ENCODE measurements at regions not wholly inside any gene's neighbourhood (a gene's known extent, or its start where the extent isn't known, plus 50 kb on each side); places are given as distances from the start of the nearest gene placed in this dataset.

DNA sequence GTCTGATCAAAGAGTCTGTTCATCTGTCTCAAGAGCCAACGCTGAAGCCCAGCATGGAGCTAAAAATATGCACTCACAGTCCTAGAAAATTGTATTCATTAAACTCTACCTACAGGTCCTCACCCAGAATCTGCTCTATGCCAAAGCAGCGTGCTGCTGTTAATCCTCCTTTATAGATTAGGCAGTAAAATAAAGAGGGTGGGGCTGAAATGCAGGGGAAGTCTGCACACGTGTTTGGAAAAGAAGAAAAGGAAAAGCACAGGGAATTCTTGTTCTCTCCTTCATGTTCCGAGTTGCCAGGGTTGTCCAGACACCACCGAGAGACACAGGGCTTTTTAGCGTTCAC is 121.4 kb upstream of the TMEM161B start:
- H3K27me3 Mint-ChIP-seq: peaks cover 2% of the 10 kb centered on the region
- intact Hi-C loops (cut with micrococcal nuclease): no loop called here
- no peaks in the 10 kb centered on the region for H3K9me3 Mint-ChIP-seq
- no peak overlapping the region for H3K4me3 Mint-ChIP-seq
- DNase-seq: no peak
- no peak overlapping the region for H3K27ac Mint-ChIP-seq
- H3K4me1 Mint-ChIP-seq: no peaks in the 10 kb centered on the region
- no peaks in the 10 kb centered on the region for H3K36me3 Mint-ChIP-seq (ENCODE audit: low read depth)

DNA sequence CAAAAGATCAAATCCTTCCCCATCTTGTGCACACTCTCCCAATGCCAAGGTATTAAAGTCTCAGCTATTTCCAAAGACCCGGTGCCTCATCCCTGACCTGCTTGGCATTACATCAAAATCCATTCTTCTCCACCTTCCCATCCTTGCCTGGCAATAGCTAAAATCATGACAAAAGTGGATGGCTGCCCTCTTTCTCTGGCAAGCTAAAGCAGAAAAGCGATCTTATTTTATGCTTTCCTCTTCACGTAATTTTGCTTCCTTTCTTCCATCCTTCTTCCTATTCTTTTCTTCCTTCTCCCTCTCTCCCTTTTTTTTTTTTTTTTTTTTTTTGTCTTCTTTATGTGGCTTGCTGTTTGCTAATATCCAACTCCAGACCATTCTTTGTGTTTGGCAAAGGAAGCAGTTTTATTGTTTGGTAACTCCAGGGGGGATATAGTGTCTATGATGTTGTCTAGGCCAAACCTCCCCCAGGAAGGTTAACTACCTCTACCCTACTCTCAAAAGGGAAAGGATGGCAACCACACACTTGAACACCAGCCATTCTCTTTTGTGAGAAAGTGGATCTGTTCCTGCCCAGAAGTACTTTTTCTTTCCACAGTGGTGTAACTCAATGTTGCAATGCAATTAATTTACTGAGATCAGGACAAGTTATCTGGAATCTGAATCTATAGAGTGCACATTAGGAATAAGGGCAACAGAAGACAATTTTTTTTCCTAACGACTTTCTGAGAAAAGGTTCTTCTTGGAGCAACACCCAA is 120.9 kb upstream of the TMEM161B start:
- DNase-seq: no peak
- intact Hi-C loops (cut with micrococcal nuclease): no loop called here
- no peaks in the 10 kb centered on the region for H3K4me1 Mint-ChIP-seq
- H3K4me3 Mint-ChIP-seq: no peak overlapping the region
- H3K36me3 Mint-ChIP-seq (ENCODE audit: low read depth): no peaks in the 10 kb centered on the region
- no peak overlapping the region for H3K27ac Mint-ChIP-seq
- no peaks in the 10 kb centered on the region for H3K9me3 Mint-ChIP-seq
- peaks cover 2% of the 10 kb centered on the region for H3K27me3 Mint-ChIP-seq

GRCh38 chr5:88388476-88389337 is 120.1 kb upstream of the TMEM161B start:
- peaks cover 2% of the 10 kb centered on the region for H3K27me3 Mint-ChIP-seq
- no peak for DNase-seq
- no peak overlapping the region for H3K4me3 Mint-ChIP-seq
- H3K9me3 Mint-ChIP-seq: no peaks in the 10 kb centered on the region
- no peaks in the 10 kb centered on the region for H3K4me1 Mint-ChIP-seq
- intact Hi-C loops (cut with micrococcal nuclease): no loop called here
- no peaks in the 10 kb centered on the region for H3K36me3 Mint-ChIP-seq (ENCODE audit: low read depth)
- H3K27ac Mint-ChIP-seq: no peak overlapping the region

- Mint-ChIP-seq H3K4me3 (no peak overlapping the region), H3K36me3 (ENCODE audit: low read depth) (no peaks in the 10 kb centered on the region), H3K4me1 (no peaks in the 10 kb centered on the region), H3K9me3 (no peaks in the 10 kb centered on the region), H3K27me3 (peaks cover 2% of the 10 kb centered on the region), H3K27ac (no peak overlapping the region)
- DNase-seq: no peak
- intact Hi-C loops (cut with micrococcal nuclease): no loop called here
These were observed 116.2 kb upstream of the TMEM161B start for GRCh38 chr5:88384886-88385285.

DNA sequence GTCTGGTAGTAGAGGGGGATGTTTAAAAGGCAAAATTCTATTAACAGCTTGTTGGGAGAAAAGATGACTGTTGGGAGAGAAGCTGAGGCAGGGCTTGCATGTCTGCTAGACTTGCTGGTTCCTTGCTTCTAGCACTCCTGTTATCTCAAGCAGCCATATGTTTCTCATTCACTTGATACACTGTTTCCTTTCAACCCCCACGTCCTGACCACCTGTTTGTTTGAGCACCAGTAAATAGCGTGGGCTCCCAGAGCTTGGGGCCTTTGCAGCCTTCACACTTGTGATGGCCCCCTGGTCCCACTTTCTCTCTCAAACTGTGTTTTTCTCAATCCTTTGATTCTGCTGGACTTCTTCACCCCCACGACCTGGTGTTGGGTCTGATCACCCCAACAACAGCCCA is 111.7 kb upstream of the TMEM161B start:
- no peaks in the 10 kb centered on the region for H3K36me3 Mint-ChIP-seq (ENCODE audit: low read depth)
- peaks cover 5% of the 10 kb centered on the region for H3K9me3 Mint-ChIP-seq
- H3K27me3 Mint-ChIP-seq: no peaks in the 10 kb centered on the region
- no peak overlapping the region for H3K4me3 Mint-ChIP-seq
- H3K27ac Mint-ChIP-seq: no peak overlapping the region
- DNase-seq: no peak
- H3K4me1 Mint-ChIP-seq: no peaks in the 10 kb centered on the region
- intact Hi-C loops (cut with micrococcal nuclease): no loop called here

- intact Hi-C loops (cut with micrococcal nuclease): no loop called here
- H3K36me3 Mint-ChIP-seq (ENCODE audit: low read depth): no peaks in the 10 kb centered on the region
- peaks cover 3% of the 10 kb centered on the region for H3K4me1 Mint-ChIP-seq
- peaks cover 8% of the 10 kb centered on the region for H3K9me3 Mint-ChIP-seq
- no peak overlapping the region for H3K27ac Mint-ChIP-seq
- no peak for DNase-seq
- H3K27me3 Mint-ChIP-seq: no peaks in the 10 kb centered on the region
- no peak overlapping the region for H3K4me3 Mint-ChIP-seq
These were observed 109.3 kb upstream of the TMEM161B start for GRCh38 chr5:88377705-88378656.

GRCh38 chr5:88377240-88377639 is 108.6 kb upstream of the TMEM161B start:
- Mint-ChIP-seq H3K36me3 (ENCODE audit: low read depth) (no peaks in the 10 kb centered on the region), H3K4me3 (no peak overlapping the region), H3K27ac (no peak overlapping the region), H3K4me1 (peaks cover 3% of the 10 kb centered on the region), H3K27me3 (no peaks in the 10 kb centered on the region), H3K9me3 (peaks cover 8% of the 10 kb centered on the region)
- DNase-seq: no peak
- intact Hi-C loops (cut with micrococcal nuclease): no loop called here

DNA sequence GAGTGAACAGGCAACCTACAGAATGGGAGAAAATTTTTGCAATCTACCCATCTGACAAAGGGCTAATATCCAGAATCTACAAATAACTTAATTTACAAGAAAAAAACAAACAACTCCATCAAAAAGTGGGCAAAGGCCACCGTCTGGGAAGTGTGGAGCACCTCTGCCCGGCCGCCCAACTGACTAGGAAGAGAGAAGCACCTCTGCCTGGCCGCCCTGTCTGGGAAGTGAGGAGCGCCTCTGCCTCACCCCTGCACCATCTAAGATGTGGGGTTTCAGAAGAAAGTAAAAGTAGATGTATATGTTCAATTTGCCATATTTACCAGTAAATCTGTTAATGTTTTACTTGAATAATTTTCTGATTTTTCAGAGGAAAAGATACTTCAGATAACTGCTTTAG is 108.1 kb upstream of the TMEM161B start:
- H3K4me3 Mint-ChIP-seq: no peak overlapping the region
- intact Hi-C loops (cut with micrococcal nuclease): no loop called here
- no peak for DNase-seq
- no peaks in the 10 kb centered on the region for H3K36me3 Mint-ChIP-seq (ENCODE audit: low read depth)
- H3K4me1 Mint-ChIP-seq: peaks cover 3% of the 10 kb centered on the region
- H3K9me3 Mint-ChIP-seq: peaks cover 8% of the 10 kb centered on the region
- H3K27me3 Mint-ChIP-seq: no peaks in the 10 kb centered on the region
- no peak overlapping the region for H3K27ac Mint-ChIP-seq

DNA sequence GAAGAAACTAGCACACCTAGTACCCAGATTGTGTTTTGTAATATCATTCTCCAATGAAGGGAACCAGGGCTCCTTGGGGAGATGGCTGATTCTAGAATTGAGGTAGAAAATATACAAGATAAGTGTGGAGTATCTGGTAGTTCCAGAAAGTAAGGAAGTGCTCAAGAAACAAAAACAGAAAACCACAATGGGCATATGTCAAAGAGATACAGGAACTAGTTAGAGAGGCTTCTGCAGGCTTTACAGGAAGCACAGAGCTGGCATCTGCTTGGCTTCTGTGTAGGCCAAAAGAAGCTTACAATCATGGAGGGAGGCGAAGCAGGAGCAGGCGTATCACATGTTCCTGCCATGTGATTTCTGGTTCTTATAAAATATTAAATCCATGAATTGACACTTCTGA is 105.7 kb upstream of the TMEM161B start:
- H3K4me3 Mint-ChIP-seq: no peak overlapping the region
- DNase-seq: no peak
- H3K4me1 Mint-ChIP-seq: peaks cover 3% of the 10 kb centered on the region
- no peaks in the 10 kb centered on the region for H3K36me3 Mint-ChIP-seq (ENCODE audit: low read depth)
- peaks cover 2% of the 10 kb centered on the region for H3K27me3 Mint-ChIP-seq
- peaks cover 8% of the 10 kb centered on the region for H3K9me3 Mint-ChIP-seq
- intact Hi-C loops (cut with micrococcal nuclease): no loop called here
- H3K27ac Mint-ChIP-seq: no peak overlapping the region

- H3K4me1 Mint-ChIP-seq: peaks cover 3% of the 10 kb centered on the region
- DNase-seq: no peak
- H3K27me3 Mint-ChIP-seq: peaks cover 2% of the 10 kb centered on the region
- intact Hi-C loops (cut with micrococcal nuclease): no loop called here
- no peaks in the 10 kb centered on the region for H3K36me3 Mint-ChIP-seq (ENCODE audit: low read depth)
- H3K9me3 Mint-ChIP-seq: peaks cover 3% of the 10 kb centered on the region
- no peak overlapping the region for H3K4me3 Mint-ChIP-seq
- H3K27ac Mint-ChIP-seq: no peak overlapping the region
These were observed 102.2 kb upstream of the TMEM161B start for GRCh38 chr5:88370824-88371223.

DNA sequence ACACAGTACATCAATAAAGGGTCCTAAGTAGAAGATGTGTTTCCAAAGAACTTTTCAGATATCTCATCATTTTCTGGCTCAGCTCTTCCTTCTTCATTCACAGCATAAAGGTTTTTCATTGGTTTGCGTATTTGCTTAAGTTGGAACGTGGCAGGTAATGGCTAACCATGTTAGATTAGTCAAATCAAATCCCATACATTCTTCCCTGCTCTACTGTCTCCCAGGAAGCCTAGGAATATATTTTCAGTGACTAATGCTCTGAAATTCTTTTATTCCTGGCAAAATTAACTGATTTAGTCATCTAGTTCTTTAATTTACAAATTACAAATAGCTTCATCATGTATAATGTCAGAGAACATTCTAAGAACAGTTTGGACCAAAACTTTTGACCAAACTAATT is 99.6 kb upstream of the TMEM161B start:
- H3K4me1 Mint-ChIP-seq: no peaks in the 10 kb centered on the region
- intact Hi-C loops (cut with micrococcal nuclease): no loop called here
- peaks cover 2% of the 10 kb centered on the region for H3K27me3 Mint-ChIP-seq
- H3K4me3 Mint-ChIP-seq: no peak overlapping the region
- no peaks in the 10 kb centered on the region for H3K36me3 Mint-ChIP-seq (ENCODE audit: low read depth)
- DNase-seq: no peak
- H3K27ac Mint-ChIP-seq: no peak overlapping the region
- H3K9me3 Mint-ChIP-seq: no peaks in the 10 kb centered on the region

GRCh38 chr5:88364991-88365390 is 96.3 kb upstream of the TMEM161B start:
- no peak for DNase-seq
- no peak overlapping the region for H3K4me3 Mint-ChIP-seq
- H3K9me3 Mint-ChIP-seq: no peaks in the 10 kb centered on the region
- H3K27ac Mint-ChIP-seq: no peak overlapping the region
- H3K4me1 Mint-ChIP-seq: no peaks in the 10 kb centered on the region
- intact Hi-C loops (cut with micrococcal nuclease): no loop called here
- H3K36me3 Mint-ChIP-seq (ENCODE audit: low read depth): no peaks in the 10 kb centered on the region
- no peaks in the 10 kb centered on the region for H3K27me3 Mint-ChIP-seq

DNA sequence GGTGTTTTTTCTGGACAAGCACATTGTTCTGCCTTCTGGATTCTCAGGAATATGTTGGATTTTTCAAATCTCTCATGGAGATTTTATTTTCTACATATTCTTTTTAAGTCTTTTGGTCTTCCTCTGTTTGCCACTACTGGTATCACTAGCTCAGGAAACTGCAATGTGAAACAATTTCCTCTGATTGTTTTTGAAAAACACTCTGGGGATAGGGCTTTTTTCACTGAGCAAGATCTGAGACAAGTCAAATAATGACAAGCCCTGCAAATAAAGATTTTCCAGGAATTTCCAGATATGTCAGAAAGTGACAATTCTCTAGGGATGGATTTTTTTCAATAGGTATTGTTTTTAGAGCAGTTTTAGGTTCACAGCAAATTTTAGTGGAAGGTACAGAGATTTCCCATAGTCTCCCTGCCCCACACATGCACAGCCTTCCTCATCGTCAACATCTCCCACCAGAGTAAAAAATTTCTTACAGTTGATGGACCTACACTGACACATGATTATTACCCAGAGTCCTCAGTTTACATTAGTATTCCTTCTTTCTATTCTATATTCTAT is 86.9 kb upstream of the TMEM161B start:
- Mint-ChIP-seq H3K9me3 (no peaks in the 10 kb centered on the region), H3K4me1 (no peaks in the 10 kb centered on the region), H3K36me3 (ENCODE audit: low read depth) (no peaks in the 10 kb centered on the region), H3K27ac (no peak overlapping the region), H3K4me3 (no peak overlapping the region), H3K27me3 (no peaks in the 10 kb centered on the region)
- intact Hi-C loops (cut with micrococcal nuclease): no loop called here
- DNase-seq: no peak
